ENCODE measurements at regions not wholly inside any gene's neighbourhood (a gene's known extent, or its start where the extent isn't known, plus 50 kb on each side); places are given as distances from the start of the nearest gene placed in this dataset.

GRCh38 chr3:27632431-27633223, 89.5 kb downstream of the EOMES start:
- peak overlapping the region; percentile 54 for H3K27ac ChIP-seq (ENCODE audit: low read depth, low read length)
- peak overlapping the region in 2 of 3 donors; percentile 56 to 73 for H3K9ac ChIP-seq (ENCODE audit: low read depth in 1 of 3, low read length in 3 of 3)
- H3K4me1 ChIP-seq (ENCODE audit: control insufficient read depth in 3 of 3, insufficient read depth in 3 of 3, low read length in 3 of 3): no peaks in the 10 kb centered on the region
- no peaks in the 10 kb centered on the region for H3K9me3 ChIP-seq (ENCODE audit: control insufficient read depth in 3 of 3, low read length in 3 of 3)
- peaks cover 0 to 3% (median 0%) of the 10 kb centered on the region in 3 donors for H3K27me3 ChIP-seq (ENCODE audit: control insufficient read depth in 3 of 3, insufficient read depth in 3 of 3, low read length in 3 of 3)
- H3K4me3 ChIP-seq (ENCODE audit: low read length in 3 of 3): peak overlapping the region; percentile 64 to 75 (median 73)
- H3K36me3 ChIP-seq (ENCODE audit: control insufficient read depth in 3 of 3, insufficient read depth in 3 of 3, low read length in 3 of 3): no peaks in the 10 kb centered on the region

GRCh38 chr3:27630885-27631284, 91.2 kb downstream of the EOMES start:
- Histone ChIP-seq H3K27ac (ENCODE audit: low read depth, low read length) (no peak overlapping the region), H3K4me1 (ENCODE audit: control insufficient read depth in 3 of 3, insufficient read depth in 3 of 3, low read length in 3 of 3) (peaks cover 0 to 7% (median 0%) of the 10 kb centered on the region in 3 donors), H3K4me3 (ENCODE audit: low read length in 3 of 3) (no peak overlapping the region), H3K36me3 (ENCODE audit: control insufficient read depth in 3 of 3, insufficient read depth in 3 of 3, low read length in 3 of 3) (no peaks in the 10 kb centered on the region), H3K9me3 (ENCODE audit: control insufficient read depth in 3 of 3, low read length in 3 of 3) (no peaks in the 10 kb centered on the region), H3K9ac (ENCODE audit: low read depth in 1 of 3, low read length in 3 of 3) (no peak overlapping the region), H3K27me3 (ENCODE audit: control insufficient read depth in 3 of 3, insufficient read depth in 3 of 3, low read length in 3 of 3) (peaks cover 0 to 3% (median 0%) of the 10 kb centered on the region in 3 donors)

DNA sequence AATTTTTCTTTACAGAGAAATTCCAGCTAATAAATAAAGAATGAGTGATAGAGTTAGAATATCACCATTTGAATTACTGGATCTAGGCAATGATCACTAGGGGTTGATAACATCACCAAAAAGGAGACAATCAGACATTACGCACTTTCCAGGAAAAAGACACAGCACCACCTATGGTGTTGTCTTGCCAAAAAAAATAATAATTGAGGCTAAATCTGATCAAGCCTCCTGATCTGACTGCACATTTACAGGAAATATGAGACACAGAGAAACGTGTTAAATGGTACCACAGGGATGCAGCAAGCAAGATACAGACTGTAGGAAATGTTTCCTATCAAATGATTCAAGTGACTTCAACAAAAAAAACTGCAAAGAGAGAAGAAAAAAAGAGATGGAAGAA, 92.8 kb downstream of the EOMES start:
- Histone ChIP-seq H3K9me3 (ENCODE audit: control insufficient read depth in 3 of 3, low read length in 3 of 3) (no peaks in the 10 kb centered on the region), H3K9ac (ENCODE audit: low read depth in 1 of 3, low read length in 3 of 3) (no peak overlapping the region), H3K4me1 (ENCODE audit: control insufficient read depth in 3 of 3, insufficient read depth in 3 of 3, low read length in 3 of 3) (peaks cover 0 to 7% (median 0%) of the 10 kb centered on the region in 3 donors), H3K27ac (ENCODE audit: low read depth, low read length) (no peak overlapping the region), H3K4me3 (ENCODE audit: low read length in 3 of 3) (no peak overlapping the region), H3K36me3 (ENCODE audit: control insufficient read depth in 3 of 3, insufficient read depth in 3 of 3, low read length in 3 of 3) (no peaks in the 10 kb centered on the region), H3K27me3 (ENCODE audit: control insufficient read depth in 3 of 3, insufficient read depth in 3 of 3, low read length in 3 of 3) (peaks cover 0 to 3% (median 0%) of the 10 kb centered on the region in 3 donors)

DNA sequence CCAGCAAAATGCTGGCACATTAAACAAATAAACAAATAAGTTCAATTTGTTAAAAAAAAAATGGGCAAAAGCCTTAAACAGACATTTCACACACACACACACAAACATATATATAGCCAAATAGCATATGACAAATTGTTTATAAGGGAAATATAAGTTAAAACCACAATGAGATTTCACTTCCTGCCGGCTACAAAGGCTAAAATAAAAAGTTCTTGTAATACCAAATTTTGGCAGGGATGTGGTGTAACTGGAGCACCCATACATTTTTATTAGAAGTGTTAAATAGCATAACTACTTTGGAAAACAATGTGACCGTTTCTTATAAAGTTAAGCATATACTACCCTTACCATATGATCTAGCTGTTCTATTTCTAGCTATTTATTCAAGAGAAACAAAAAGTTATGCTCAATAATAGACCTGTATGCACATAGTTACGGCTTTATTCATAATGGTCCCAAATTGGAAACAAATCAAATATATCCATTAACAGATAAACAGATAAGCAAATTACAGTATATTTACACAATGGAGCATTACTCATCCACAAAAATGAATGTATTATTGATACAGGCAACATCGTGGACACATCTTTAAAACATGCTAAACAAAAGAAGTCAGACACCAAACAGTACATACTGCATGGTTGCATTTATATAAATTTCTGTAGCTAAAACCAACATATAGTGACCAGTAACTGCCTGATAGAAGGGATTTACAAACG, 93.9 kb downstream of the EOMES start:
- H3K36me3 ChIP-seq (ENCODE audit: control insufficient read depth in 3 of 3, insufficient read depth in 3 of 3, low read length in 3 of 3): no peaks in the 10 kb centered on the region
- H3K4me1 ChIP-seq (ENCODE audit: control insufficient read depth in 3 of 3, insufficient read depth in 3 of 3, low read length in 3 of 3): peaks cover 0 to 7% (median 0%) of the 10 kb centered on the region in 3 donors
- H3K27ac ChIP-seq (ENCODE audit: low read depth, low read length): no peak overlapping the region
- H3K9ac ChIP-seq (ENCODE audit: low read depth in 1 of 3, low read length in 3 of 3): no peak overlapping the region
- H3K27me3 ChIP-seq (ENCODE audit: control insufficient read depth in 3 of 3, insufficient read depth in 3 of 3, low read length in 3 of 3): peaks cover 0 to 2% (median 0%) of the 10 kb centered on the region in 3 donors
- H3K4me3 ChIP-seq (ENCODE audit: low read length in 3 of 3): no peak overlapping the region
- no peaks in the 10 kb centered on the region for H3K9me3 ChIP-seq (ENCODE audit: control insufficient read depth in 3 of 3, low read length in 3 of 3)

DNA sequence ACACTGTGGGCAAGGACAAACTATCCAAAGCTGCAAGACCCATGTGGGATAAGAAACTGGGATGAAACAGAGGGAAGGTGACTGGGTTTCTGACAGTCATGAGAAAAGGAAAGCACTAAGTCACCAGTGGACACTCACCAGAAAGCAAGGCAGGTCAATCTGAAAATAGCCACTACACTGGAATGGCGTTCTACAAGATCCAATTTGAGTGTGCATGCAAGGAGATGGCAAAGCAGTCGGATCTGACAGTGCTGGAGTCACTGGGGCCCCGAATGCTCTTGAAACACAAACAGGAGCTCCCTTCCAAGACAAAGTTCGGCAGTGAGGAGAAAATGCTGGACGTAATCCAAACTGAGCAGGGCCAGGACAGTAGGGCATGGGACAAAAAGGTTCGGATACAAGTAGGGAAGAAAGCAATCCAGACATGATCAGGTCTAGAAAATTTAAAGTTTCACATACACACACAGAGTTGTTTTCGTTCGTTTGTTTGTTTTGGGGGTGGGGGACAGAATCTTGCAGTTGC, 95.5 kb downstream of the EOMES start:
- Histone ChIP-seq H3K36me3 (ENCODE audit: control insufficient read depth in 3 of 3, insufficient read depth in 3 of 3, low read length in 3 of 3) (no peaks in the 10 kb centered on the region), H3K27me3 (ENCODE audit: control insufficient read depth in 3 of 3, insufficient read depth in 3 of 3, low read length in 3 of 3) (no peaks in the 10 kb centered on the region), H3K9ac (ENCODE audit: low read depth in 1 of 3, low read length in 3 of 3) (no peak overlapping the region), H3K9me3 (ENCODE audit: control insufficient read depth in 3 of 3, low read length in 3 of 3) (no peaks in the 10 kb centered on the region), H3K4me3 (ENCODE audit: low read length in 3 of 3) (no peak overlapping the region), H3K27ac (ENCODE audit: low read depth, low read length) (no peak overlapping the region), H3K4me1 (ENCODE audit: control insufficient read depth in 3 of 3, insufficient read depth in 3 of 3, low read length in 3 of 3) (peaks cover 0 to 7% (median 0%) of the 10 kb centered on the region in 3 donors)

GRCh38 chr3:27625864-27626263, 96.3 kb downstream of the EOMES start:
- no peak overlapping the region for H3K4me3 ChIP-seq (ENCODE audit: low read length in 3 of 3)
- no peak overlapping the region for H3K27ac ChIP-seq (ENCODE audit: low read depth, low read length)
- H3K27me3 ChIP-seq (ENCODE audit: control insufficient read depth in 3 of 3, insufficient read depth in 3 of 3, low read length in 3 of 3): no peaks in the 10 kb centered on the region
- no peaks in the 10 kb centered on the region for H3K36me3 ChIP-seq (ENCODE audit: control insufficient read depth in 3 of 3, insufficient read depth in 3 of 3, low read length in 3 of 3)
- peaks cover 0 to 7% (median 0%) of the 10 kb centered on the region in 3 donors for H3K4me1 ChIP-seq (ENCODE audit: control insufficient read depth in 3 of 3, insufficient read depth in 3 of 3, low read length in 3 of 3)
- H3K9ac ChIP-seq (ENCODE audit: low read depth in 1 of 3, low read length in 3 of 3): no peak overlapping the region
- H3K9me3 ChIP-seq (ENCODE audit: control insufficient read depth in 3 of 3, low read length in 3 of 3): no peaks in the 10 kb centered on the region

- Histone ChIP-seq H3K27me3 (ENCODE audit: control insufficient read depth in 3 of 3, insufficient read depth in 3 of 3, low read length in 3 of 3) (no peaks in the 10 kb centered on the region), H3K9ac (ENCODE audit: low read depth in 1 of 3, low read length in 3 of 3) (no peak overlapping the region), H3K4me1 (ENCODE audit: control insufficient read depth in 3 of 3, insufficient read depth in 3 of 3, low read length in 3 of 3) (peaks cover 0 to 7% (median 0%) of the 10 kb centered on the region in 3 donors), H3K36me3 (ENCODE audit: control insufficient read depth in 3 of 3, insufficient read depth in 3 of 3, low read length in 3 of 3) (no peaks in the 10 kb centered on the region), H3K4me3 (ENCODE audit: low read length in 3 of 3) (no peak overlapping the region), H3K27ac (ENCODE audit: low read depth, low read length) (peak overlapping the region; percentile 47), H3K9me3 (ENCODE audit: control insufficient read depth in 3 of 3, low read length in 3 of 3) (no peaks in the 10 kb centered on the region)
These were observed 98.9 kb downstream of the EOMES start for GRCh38 chr3:27623085-27623753.

GRCh38 chr3:27617552-27617951, 104.6 kb downstream of the EOMES start:
- H3K9me3 ChIP-seq (ENCODE audit: control insufficient read depth in 3 of 3, low read length in 3 of 3): peaks cover 4 to 9% (median 8%) of the 10 kb centered on the region in 3 donors

DNA sequence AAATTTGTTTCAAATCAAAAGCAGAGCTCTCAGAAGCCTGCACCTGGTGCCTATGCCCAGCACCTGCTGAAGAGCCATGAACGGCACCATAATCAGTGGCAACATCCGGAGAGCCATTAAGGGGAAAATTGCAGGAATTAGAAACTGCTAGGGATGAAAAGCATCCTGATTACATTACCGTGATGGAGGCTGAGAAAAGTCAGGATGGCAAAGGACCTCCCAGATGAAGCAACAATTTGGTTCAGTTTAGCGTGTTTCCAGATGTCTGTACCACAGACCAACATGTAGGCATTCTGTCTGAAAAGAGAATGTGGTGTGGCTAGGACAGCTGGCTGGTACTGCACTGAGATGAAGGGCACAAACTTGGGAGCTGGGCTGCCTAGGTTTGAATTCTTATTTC, 106.1 kb downstream of the EOMES start:
- Histone ChIP-seq H3K36me3 (ENCODE audit: control insufficient read depth in 3 of 3, insufficient read depth in 3 of 3, low read length in 3 of 3) (no peaks in the 10 kb centered on the region), H3K4me3 (ENCODE audit: low read length in 3 of 3) (no peak overlapping the region), H3K4me1 (ENCODE audit: control insufficient read depth in 3 of 3, insufficient read depth in 3 of 3, low read length in 3 of 3) (no peaks in the 10 kb centered on the region), H3K27me3 (ENCODE audit: control insufficient read depth in 3 of 3, insufficient read depth in 3 of 3, low read length in 3 of 3) (no peaks in the 10 kb centered on the region), H3K27ac (ENCODE audit: low read depth, low read length) (no peak overlapping the region), H3K9ac (ENCODE audit: low read depth in 1 of 3, low read length in 3 of 3) (no peak overlapping the region), H3K9me3 (ENCODE audit: control insufficient read depth in 3 of 3, low read length in 3 of 3) (peaks cover 4 to 9% (median 8%) of the 10 kb centered on the region in 3 donors)

More at GRCh38 chr3:27617552-27617951, 104.6 kb downstream of the EOMES start:
- no peaks in the 10 kb centered on the region for H3K27me3 ChIP-seq (ENCODE audit: control insufficient read depth in 3 of 3, insufficient read depth in 3 of 3, low read length in 3 of 3)
- no peaks in the 10 kb centered on the region for H3K36me3 ChIP-seq (ENCODE audit: control insufficient read depth in 3 of 3, insufficient read depth in 3 of 3, low read length in 3 of 3)
- H3K4me3 ChIP-seq (ENCODE audit: low read length in 3 of 3): no peak overlapping the region
- no peaks in the 10 kb centered on the region for H3K4me1 ChIP-seq (ENCODE audit: control insufficient read depth in 3 of 3, insufficient read depth in 3 of 3, low read length in 3 of 3)
- H3K9ac ChIP-seq (ENCODE audit: low read depth in 1 of 3, low read length in 3 of 3): no peak overlapping the region
- H3K27ac ChIP-seq (ENCODE audit: low read depth, low read length): no peak overlapping the region
